H1 (cell line): ENCODE measurements at regions not wholly inside any gene's neighbourhood (a gene's known extent, or its start where the extent isn't known, plus 50 kb on each side); places are given as distances from the start of the nearest gene placed in this dataset.

Experiments used
- CTCF ChIA-PET: fragments of 300-600 bp; sonication (Branson Sonifier 250); formaldehyde crosslinking; loops from one replicate; lab custom pipeline; 2021; ENCODE audit not compliant: partially characterized antibody; lab: Charles Lee
- POLR2A ChIA-PET: fragments of 300-600 bp; sonication (Branson Sonifier 250); formaldehyde crosslinking; loops from one replicate; lab custom pipeline; 2021; ENCODE audit warnings: inconsistent platforms; ENCODE audit not compliant: partially characterized antibody; lab: Charles Lee
- DNase-seq, 2 experiments: peaks; one replicate each; pipeline versions ENCODE4 v3.0.0 to v3.0.0-alpha.2; 2010 to 2022; ENCODE audit warnings: low spot score in 2 of 2, low read depth in 1 of 2, mixed read lengths in 1 of 2
- FAIRE-seq: peaks from 2 replicates; lab custom pipeline; 2011; peaks lifted over from hg19 to GRCh38; lab: Jason Lieb, UNC
- H2AFZ ChIP-seq: 2 replicates; pipeline ENCODE4 v1.8.1; 2012; ENCODE audit warnings: low read length, inconsistent platforms
- H2AK5ac ChIP-seq: 2 replicates; pipeline ENCODE4 v1.6.1; 2013; ENCODE audit warnings: low read depth, low read length
- H2BK120ac ChIP-seq: replicated peaks from 2 replicates; pipeline ENCODE3; 2013; ENCODE audit warnings: low read depth, low read length, inconsistent platforms
- H2BK12ac ChIP-seq: 2 replicates; pipeline ENCODE4 v1.6.1; 2013; ENCODE audit warnings: low read depth, low read length
- H2BK15ac ChIP-seq: 2 replicates; pipeline ENCODE4 v1.6.1; 2013; ENCODE audit warnings: low read length
- H2BK20ac ChIP-seq: 2 replicates; pipeline ENCODE4 v1.6.1; 2013; ENCODE audit warnings: low read length
- H2BK5ac ChIP-seq: 2 replicates; pipeline ENCODE4 v1.6.1; 2013; ENCODE audit warnings: low read depth, low read length
- H3K14ac ChIP-seq: 2 replicates; pipeline ENCODE4 v1.6.1; 2013; ENCODE audit warnings: inconsistent platforms; ENCODE audit not compliant: insufficient read length
- H3K18ac ChIP-seq: 2 replicates; pipeline ENCODE4 v1.6.1; 2013; ENCODE audit warnings: low read length; ENCODE audit errors: extremely low read depth
- H3K23ac ChIP-seq: 2 replicates; pipeline ENCODE4 v1.6.1; 2013; ENCODE audit warnings: inconsistent platforms; ENCODE audit not compliant: insufficient read length
- H3K23me2 ChIP-seq: 2 replicates; pipeline ENCODE4 v1.6.1; 2013; ENCODE audit warnings: low read depth, low read length
- H3K27ac ChIP-seq: 2 replicates; pipeline ENCODE4 v1.6.1; 2011; ENCODE audit warnings: low read depth, low read length, inconsistent platforms
- H3K27me3 ChIP-seq, 4 experiments: replicated peaks in 1 of 4; 1 replicate in 1 of 4; 2 replicates in 3 of 4; pipeline versions ENCODE4 v1.6.1 to v1.8.1; 2011 to 2013; ENCODE audit warnings: low read length in 3 of 4, mild to moderate bottlenecking in 3 of 4, inconsistent platforms in 2 of 4, mixed read lengths in 2 of 4, moderate library complexity in 1 of 4; ENCODE audit not compliant: control insufficient read depth in 3 of 4, insufficient read depth in 3 of 4; ENCODE audit errors: extremely low read depth in 1 of 4
- H3K36me3 ChIP-seq, 4 experiments: 2 replicates each; pipeline versions ENCODE4 v1.6.1 to v1.8.1; 2011 to 2013; ENCODE audit warnings: mild to moderate bottlenecking in 4 of 4, low read length in 3 of 4, moderate library complexity in 2 of 4, control low read depth in 1 of 4, inconsistent platforms in 1 of 4; ENCODE audit not compliant: insufficient read depth in 4 of 4, control insufficient read depth in 2 of 4
- H3K4ac ChIP-seq: replicated peaks from 2 replicates; pipeline ENCODE3; 2013; ENCODE audit warnings: low read length, low read depth, mixed read lengths, inconsistent platforms; ENCODE audit not compliant: insufficient read length
- H3K4me1 ChIP-seq, 4 experiments: replicated peaks in 1 of 4; 1 replicate in 1 of 4; 2 replicates in 3 of 4; pipeline versions ENCODE4 v1.6.1 to v1.8.1; 2011 to 2013; ENCODE audit warnings: low read length in 3 of 4, inconsistent platforms in 2 of 4, mixed read lengths in 1 of 4; ENCODE audit not compliant: insufficient read depth in 4 of 4, control insufficient read depth in 3 of 4
- H3K4me2 ChIP-seq, 2 experiments: 2 replicates each; pipeline versions ENCODE4 v1.6.1 to v1.8.1; 2011 to 2013; ENCODE audit warnings: low read depth in 2 of 2, low read length in 2 of 2, control low read depth in 1 of 2, inconsistent platforms in 1 of 2, mild to moderate bottlenecking in 1 of 2; ENCODE audit not compliant: insufficient read depth in 1 of 2
- H3K4me3 ChIP-seq, 4 experiments: fragments of 200-600, 300-600 bp in 1 of 4; sonication (generic), shearing (Covaris generic), sonication (Bioruptor Twin) in 1 of 4; 2 replicates each; pipeline versions ENCODE4 v1.5.1 to v1.8.1; 2011 to 2016; ENCODE audit warnings: low read length in 4 of 4, low read depth in 3 of 4, control low read depth in 2 of 4, inconsistent platforms in 2 of 4, mild to moderate bottlenecking in 2 of 4, mixed read lengths in 1 of 4, moderate library complexity in 1 of 4; ENCODE audit not compliant: insufficient read depth in 2 of 4; ENCODE audit errors: extremely low read depth in 1 of 4
- H3K56ac ChIP-seq: replicated peaks from 2 replicates; pipeline ENCODE3; 2013; ENCODE audit warnings: low read depth, mild to moderate bottlenecking, mixed read lengths, low read length, inconsistent platforms; ENCODE audit not compliant: insufficient read length
- H3K79me1 ChIP-seq: 2 replicates; pipeline ENCODE4 v1.6.1; 2013; ENCODE audit warnings: low read depth, low read length, control low read depth
- H3K79me2 ChIP-seq, 2 experiments: 2 replicates each; pipeline versions ENCODE4 v1.6.1 to v1.8.1; 2012 to 2013; ENCODE audit warnings: low read length in 2 of 2, mild to moderate bottlenecking in 2 of 2, inconsistent platforms in 1 of 2; ENCODE audit not compliant: insufficient read depth in 2 of 2, control insufficient read depth in 1 of 2
- H3K9ac ChIP-seq, 4 experiments: replicated peaks in 1 of 4; 1 replicate in 1 of 4; 2 replicates in 3 of 4; pipeline versions ENCODE4 v1.6.1 to v1.8.1; 2011 to 2013; ENCODE audit warnings: low read depth in 3 of 4, low read length in 3 of 4, control low read depth in 2 of 4, mild to moderate bottlenecking in 2 of 4, moderate library complexity in 2 of 4, inconsistent platforms in 1 of 4; ENCODE audit errors: extremely low read depth in 1 of 4
- H3K9me3 ChIP-seq, 2 experiments: 2 replicates each; pipeline versions ENCODE4 v1.6.1 to v1.8.1; 2012 to 2013; ENCODE audit warnings: mild to moderate bottlenecking in 2 of 2, moderate library complexity in 2 of 2, control low read depth in 1 of 2, inconsistent platforms in 1 of 2, low read depth in 1 of 2, low read length in 1 of 2, mixed read lengths in 1 of 2; ENCODE audit not compliant: insufficient read depth in 2 of 2
- H4K20me1 ChIP-seq, 2 experiments: replicated peaks in 1 of 2; 2 replicates each; pipeline versions ENCODE3 to v1.8.1; 2011 to 2013; ENCODE audit warnings: inconsistent platforms in 2 of 2, low read length in 2 of 2, mild to moderate bottlenecking in 1 of 2; ENCODE audit not compliant: insufficient read depth in 2 of 2, control insufficient read depth in 1 of 2
- H4K5ac ChIP-seq: 2 replicates; pipeline ENCODE4 v1.6.1; 2013; ENCODE audit warnings: low read length, low read depth, mixed read lengths, inconsistent platforms; ENCODE audit not compliant: insufficient read length
- H4K8ac ChIP-seq: 2 replicates; pipeline ENCODE4 v1.8.0; 2013; ENCODE audit warnings: mild to moderate bottlenecking, moderate library complexity, low read length, inconsistent platforms; ENCODE audit not compliant: insufficient read depth; ENCODE audit errors: extremely low read depth
- H4K91ac ChIP-seq: replicated peaks from 2 replicates; pipeline ENCODE3; 2013; ENCODE audit warnings: low read length, mixed read lengths, inconsistent platforms; ENCODE audit not compliant: insufficient read length
- BACH1 ChIP-seq: IDR thresholded peaks from 2 replicates; pipeline ENCODE4 v1.6.1; 2012; ENCODE audit warnings: low read length, improper control_type of control experiment
- BCL11A ChIP-seq, 2 experiments: IDR thresholded peaks; one replicate each; pipeline ENCODE4 v1.6.1; 2011; ENCODE audit warnings: low read depth in 2 of 2, low read length in 2 of 2, mild to moderate bottlenecking in 2 of 2
- CHD2 ChIP-seq: IDR thresholded peaks from 2 replicates; pipeline ENCODE4 v1.6.1; 2012; ENCODE audit warnings: low read length, improper control_type of control experiment
- EGR1 ChIP-seq: IDR thresholded peaks from 2 replicates; pipeline ENCODE4 v1.6.1; 2011; ENCODE audit warnings: low read depth, low read length, borderline replicate concordance
- EP300 ChIP-seq, 2 experiments: IDR thresholded peaks; 1 replicate in 1 of 2; 2 replicates in 1 of 2; pipeline ENCODE4 v1.6.1; 2011 to 2012; ENCODE audit warnings: low read depth in 2 of 2, low read length in 2 of 2, mild to moderate bottlenecking in 2 of 2, borderline replicate concordance in 1 of 2, inconsistent platforms in 1 of 2, moderate library complexity in 1 of 2
- HDAC2 ChIP-seq, 2 experiments: fragments of 300-600 bp in 1 of 2; sonication (generic) in 1 of 2; IDR thresholded peaks; 2 replicates each; pipeline ENCODE4 v1.6.1; 2011 to 2012; ENCODE audit warnings: low read depth in 2 of 2, low read length in 2 of 2, mild to moderate bottlenecking in 2 of 2, moderate library complexity in 2 of 2, borderline replicate concordance in 1 of 2, inconsistent platforms in 1 of 2
- KDM1A ChIP-seq: fragments of 200-600, 300-600 bp; sonication (generic); IDR thresholded peaks from 2 replicates; pipeline ENCODE4 v1.7.1; 2016; ENCODE audit warnings: mild to moderate bottlenecking, low read length, borderline replicate concordance
- MAFK ChIP-seq: IDR thresholded peaks from 2 replicates; pipeline ENCODE4 v1.6.1; 2012; ENCODE audit warnings: low read depth, mild to moderate bottlenecking, improper control_type of control experiment, low read length
- RXRA ChIP-seq: IDR thresholded peaks from 2 replicates; pipeline ENCODE4 v1.6.1; 2011; ENCODE audit warnings: low read depth, mild to moderate bottlenecking, low read length, moderate library complexity; ENCODE audit not compliant: insufficient read depth
- SIX5 ChIP-seq: IDR thresholded peaks from 2 replicates; pipeline ENCODE4 v1.6.1; 2011; ENCODE audit warnings: mild to moderate bottlenecking, low read depth, low read length
- SP1 ChIP-seq: IDR thresholded peaks from 2 replicates; pipeline ENCODE4 v1.6.1; 2011; ENCODE audit warnings: low read depth, low read length
- TAF7 ChIP-seq: optimal IDR thresholded peaks from 2 replicates; pipeline ENCODE3; 2011; ENCODE audit warnings: low read depth, mild to moderate bottlenecking, inconsistent platforms, low read length, moderate library complexity, borderline replicate concordance
- USF2 ChIP-seq: IDR thresholded peaks from 2 replicates; pipeline ENCODE4 v1.6.1; 2011; ENCODE audit warnings: low read length, improper control_type of control experiment
- WGBS, 2 experiments: shearing (Covaris generic) in 1 of 2; methylation state at CpG; one replicate each; pipeline versions ENCODE4 v1.1.6 to v1.1.7; 2013 to 2015; ENCODE audit warnings: low lambda C conversion rate in 2 of 2, mixed read lengths in 2 of 2, inconsistent platforms in 1 of 2, low coverage in 1 of 2, missing lambda C conversion rate in 1 of 2; ENCODE audit not compliant: insufficient replicate concordance in 2 of 2, insufficient coverage in 1 of 2, insufficient read length in 1 of 2; ENCODE audit errors: extremely low coverage in 1 of 2, missing lambda C conversion rate in 1 of 2; 5-methylcytosine and 5-hydroxymethylcytosine counted together

GRCh38 chr12:95395696-95396095 is 78.3 kb upstream of the METAP2 start:
- Histone ChIP-seq H2BK120ac (no peak overlapping the region), H3K27me3 (no peaks in the 10 kb centered on the region), H3K18ac (no peak overlapping the region), H3K4me1 (no peaks in the 10 kb centered on the region), H3K14ac (no peak overlapping the region), H2BK15ac (no peak overlapping the region), H3K9me3 (peaks cover 19 to 22% of the 10 kb centered on the region in 2 experiments), H2AFZ (no peak overlapping the region), H3K4ac (no peak overlapping the region), H2BK12ac (no peak overlapping the region), H4K91ac (no peak overlapping the region), H3K79me1 (no peaks in the 10 kb centered on the region), H3K56ac (no peak overlapping the region), H3K4me2 (no peak overlapping the region), H4K5ac (no peak overlapping the region), H3K4me3 (no peak overlapping the region), H3K23me2 (no peaks in the 10 kb centered on the region), H3K36me3 (no peaks in the 10 kb centered on the region; a peak in 1 of 8 replicates), H4K8ac (no peak overlapping the region), H3K9ac (no peak overlapping the region), H3K23ac (no peak overlapping the region), H2BK20ac (no peak overlapping the region), H3K27ac (no peak overlapping the region), H2AK5ac (no peak overlapping the region), H2BK5ac (no peak overlapping the region), H3K79me2 (no peaks in the 10 kb centered on the region), H4K20me1 (no peaks in the 10 kb centered on the region)
- ChIA-PET POLR2A (no interaction called here), CTCF (interaction anchor here (1.1 kb wide), 1 partner anchor 12 kb away, joined by 3 read pairs; no protein-coding TSS in a partner anchor)
- DNase-seq (no peak), FAIRE-seq (no peak)
- 90% methylated on average over 1 of the region's 1 CpG; no CpG with 5 or more reads in 1 of the 2 experiments for WGBS, 2 experiments
- no peak for TF ChIP-seq SIX5
- TF ChIP-seq RXRA, result no peak
- TF ChIP-seq USF2, result no peak
- no peak for TF ChIP-seq BCL11A (IDR thresholded peaks at IDR 0.05; ENCODE audit: low read depth in 2 of 2, low read length in 2 of 2)
- TF ChIP-seq MAFK, result no peak
- no peak for TF ChIP-seq SP1
- no peak for TF ChIP-seq TAF7
- TF ChIP-seq EGR1, result no peak
- TF ChIP-seq KDM1A, result no peak
- no peak for TF ChIP-seq HDAC2 (IDR thresholded peaks at IDR 0.05; ENCODE audit: borderline replicate concordance in 1 of 2, low read depth in 2 of 2, low read length in 2 of 2)
- no peak for TF ChIP-seq BACH1
- no peak for TF ChIP-seq CHD2
- no peak for TF ChIP-seq EP300 (IDR thresholded peaks at IDR 0.05; ENCODE audit: borderline replicate concordance in 1 of 2, low read depth in 2 of 2, low read length in 2 of 2)
